SK-N-MC (cell line): ENCODE measurements at regions not wholly inside any gene's neighbourhood (a gene's known extent, or its start where the extent isn't known, plus 50 kb on each side); places are given as distances from the start of the nearest gene placed in this dataset.

Source experiments
- EZH2 ChIP-seq: fragments of 200-600 bp; sonication (generic); IDR thresholded peaks from one replicate; pipeline ENCODE4 v1.6.1; 2017; ENCODE audit warnings: antibody characterized with exemption
- POLR2AphosphoS5 ChIP-seq: IDR thresholded peaks from 2 replicates; pipeline ENCODE4 v1.6.1; 2012; ENCODE audit warnings: mild to moderate bottlenecking, low read depth, low read length, borderline replicate concordance

- TF ChIP-seq POLR2AphosphoS5 (no peak), EZH2 (no peak)
These were observed 77.8 kb upstream of the NRP1 start for GRCh38 chr10:33412241-33412640.
